Forelimb muscle (tissue), 1 donor: ENCODE measurements at regions not wholly inside any gene's neighbourhood (a gene's known extent, or its start where the extent isn't known, plus 50 kb on each side); places are given as distances from the start of the nearest gene placed in this dataset.
"Not testable (repeated sequence)": the region's sequence is repeated elsewhere in the genome, so short reads cannot be mapped to it uniquely, and the experiment has no call there.

ENCODE experiments used
- DNase-seq: peaks from one replicate; pipeline ENCODE4 v3.0.0-alpha.2; 2013; ENCODE audit warnings: low read depth

- DNase-seq: not testable (repeated sequence)
These were observed 68.7 kb downstream of the PRKAB2 start for GRCh38 chr1:147103416-147104155.

DNA sequence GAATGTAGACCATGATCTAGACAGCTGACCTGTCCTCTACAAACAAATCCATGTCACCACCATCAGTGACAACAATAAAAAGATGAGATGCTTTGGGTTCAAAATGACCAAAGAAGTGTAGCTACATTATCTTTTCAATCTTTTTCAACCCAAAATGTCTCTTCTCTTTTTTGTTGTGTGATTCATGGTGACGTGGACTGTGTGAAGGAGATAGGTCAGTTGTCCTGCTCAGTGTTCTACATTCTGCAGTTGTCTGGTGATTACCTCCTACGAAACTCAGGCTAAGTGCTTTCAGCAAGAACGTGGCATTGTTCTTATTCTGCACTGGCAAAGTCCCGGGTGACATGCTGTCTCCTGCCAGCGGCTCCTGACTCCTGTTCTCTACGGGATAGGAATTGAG is 73.1 kb downstream of the PRKAB2 start:
- no peak for DNase-seq

- DNase-seq: not testable (repeated sequence)
These were observed 73.8 kb downstream of the PRKAB2 start for GRCh38 chr1:147098338-147098973.

DNA sequence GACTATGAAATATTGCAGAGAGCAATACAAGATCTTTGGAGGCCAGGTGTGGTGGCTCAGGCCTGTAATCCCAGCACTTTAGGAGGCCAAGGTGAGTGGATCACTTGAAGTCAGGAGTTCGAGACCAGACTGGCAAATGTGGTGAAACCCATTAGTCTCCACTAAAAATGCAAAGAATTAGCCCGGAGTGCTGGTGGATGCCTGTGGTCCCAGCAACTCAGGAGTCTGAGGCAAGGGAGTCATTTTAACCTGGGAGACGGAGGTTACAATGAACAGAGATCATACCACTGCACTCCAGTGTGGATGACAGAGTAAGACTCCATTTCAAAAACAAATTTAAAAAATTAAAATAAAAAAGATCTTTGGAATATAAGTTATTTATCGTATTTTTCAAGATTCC is 76.6 kb downstream of the PRKAB2 start:
- DNase-seq: no peak

- no peak for DNase-seq
These were observed 80.5 kb downstream of the PRKAB2 start for GRCh38 chr1:147091801-147092200.

- DNase-seq: no peak
These were observed 82.8 kb downstream of the PRKAB2 start for GRCh38 chr1:147089457-147089856.

DNA sequence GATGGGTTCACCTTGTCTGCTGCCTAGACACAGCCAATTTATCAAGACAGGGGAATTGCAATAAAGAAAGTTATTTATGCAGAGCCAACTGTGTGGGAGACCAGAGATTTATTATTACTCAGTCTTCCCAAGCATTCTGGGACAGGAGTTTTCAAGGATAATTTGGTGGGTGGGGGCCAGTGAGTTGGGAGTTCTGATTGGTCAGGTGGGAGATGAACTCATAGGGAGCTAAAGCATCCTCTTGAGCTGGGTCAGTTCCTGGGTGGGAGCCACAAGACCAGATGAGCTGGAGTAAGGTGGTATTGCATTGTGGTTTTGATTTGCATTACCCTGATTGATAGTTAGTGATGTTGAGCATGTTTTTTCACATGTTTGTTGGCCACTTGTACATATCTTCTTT is 86.1 kb downstream of the PRKAB2 start:
- DNase-seq: no peak

DNA sequence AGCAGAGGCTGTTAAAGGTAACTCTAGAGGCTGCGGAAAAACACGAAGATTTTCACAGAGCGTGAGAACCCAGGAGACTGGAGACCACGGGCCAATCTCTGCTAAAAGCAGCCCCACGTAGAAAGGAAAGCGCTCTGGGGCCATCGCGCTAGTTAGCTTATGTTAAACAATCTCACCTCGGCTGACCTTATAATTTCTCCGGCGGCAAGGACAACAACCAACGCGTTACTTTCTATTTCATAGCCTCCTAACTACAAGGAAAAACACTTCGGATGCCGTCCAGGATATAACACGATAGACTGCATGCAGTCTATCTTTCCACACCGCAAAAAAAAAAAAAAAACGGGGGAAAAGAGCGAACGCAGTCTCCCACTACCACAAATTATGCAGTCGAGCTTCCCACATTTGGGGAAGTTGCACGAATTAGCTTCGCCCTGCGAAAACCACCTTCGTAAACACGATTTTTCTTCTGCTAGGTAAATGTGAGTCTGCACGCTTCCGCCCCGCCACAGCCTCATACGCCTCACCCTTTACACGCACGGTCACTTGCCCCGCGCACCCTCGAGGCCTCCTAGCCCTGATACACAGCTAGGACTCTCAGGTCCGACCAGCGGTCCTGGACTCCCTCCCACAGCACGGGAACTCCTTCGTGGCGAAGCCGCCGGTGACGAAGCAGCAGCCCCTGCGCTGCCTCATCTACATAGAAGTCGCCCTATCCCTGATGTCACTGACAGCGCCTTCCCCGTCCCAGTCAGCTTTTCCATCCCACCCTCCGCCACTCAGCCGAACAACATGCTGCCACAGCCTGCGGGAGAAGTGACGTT is 87.8 kb downstream of the PRKAB2 start:
- DNase-seq: peak; percentile 60

DNA sequence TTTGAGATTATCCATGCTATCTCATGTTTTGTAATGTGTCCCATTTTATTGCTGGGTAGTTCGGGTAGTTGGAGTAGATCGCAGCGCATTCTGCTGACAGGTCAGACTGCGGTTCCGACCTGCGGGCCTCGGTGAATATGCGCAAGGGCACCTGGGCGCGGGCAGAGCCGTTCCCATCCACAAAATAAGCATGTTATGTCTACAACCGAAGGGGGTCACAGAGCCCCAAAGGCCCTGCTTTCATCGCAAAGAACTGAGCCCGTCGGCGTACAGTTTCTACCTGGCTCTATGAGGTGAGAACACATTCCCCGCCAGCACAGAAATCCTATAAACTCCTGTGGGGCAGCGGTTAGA is 88.4 kb downstream of the PRKAB2 start:
- no peak for DNase-seq

DNA sequence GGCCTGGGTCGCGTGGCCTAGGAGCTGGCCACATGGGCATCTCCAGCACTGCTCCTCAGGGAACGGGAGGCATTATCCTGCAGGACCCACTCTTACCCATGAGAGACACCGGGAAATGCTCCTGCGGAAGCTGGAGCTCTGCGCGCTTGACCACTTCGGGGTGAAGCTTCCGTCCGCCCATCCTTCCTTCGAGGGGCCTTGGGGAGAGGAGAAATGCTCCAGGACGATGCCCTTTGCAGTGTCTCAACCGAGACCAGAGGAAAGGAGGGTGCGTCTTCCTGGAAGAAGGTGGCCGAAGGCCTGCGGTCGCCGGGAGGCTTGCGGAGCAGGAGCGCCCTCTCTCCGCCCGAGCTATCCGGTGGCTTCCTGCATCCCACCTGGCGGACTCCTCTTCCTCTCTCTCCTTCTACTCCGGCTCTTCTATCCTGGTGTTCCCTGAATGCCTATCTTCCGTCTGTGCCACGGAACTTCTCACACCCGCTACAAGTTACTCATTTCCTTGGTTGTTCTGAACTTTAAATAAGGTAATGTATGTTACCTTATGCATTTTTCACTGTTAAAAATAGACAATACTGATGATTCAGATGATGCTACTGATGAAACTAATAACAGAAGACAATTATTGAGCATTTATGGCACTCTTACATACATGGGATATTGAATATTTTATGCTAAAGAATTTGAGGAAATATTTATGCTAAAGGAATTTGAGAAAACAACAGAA is 91.4 kb downstream of the PRKAB2 start:
- DNase-seq: no peak

DNA sequence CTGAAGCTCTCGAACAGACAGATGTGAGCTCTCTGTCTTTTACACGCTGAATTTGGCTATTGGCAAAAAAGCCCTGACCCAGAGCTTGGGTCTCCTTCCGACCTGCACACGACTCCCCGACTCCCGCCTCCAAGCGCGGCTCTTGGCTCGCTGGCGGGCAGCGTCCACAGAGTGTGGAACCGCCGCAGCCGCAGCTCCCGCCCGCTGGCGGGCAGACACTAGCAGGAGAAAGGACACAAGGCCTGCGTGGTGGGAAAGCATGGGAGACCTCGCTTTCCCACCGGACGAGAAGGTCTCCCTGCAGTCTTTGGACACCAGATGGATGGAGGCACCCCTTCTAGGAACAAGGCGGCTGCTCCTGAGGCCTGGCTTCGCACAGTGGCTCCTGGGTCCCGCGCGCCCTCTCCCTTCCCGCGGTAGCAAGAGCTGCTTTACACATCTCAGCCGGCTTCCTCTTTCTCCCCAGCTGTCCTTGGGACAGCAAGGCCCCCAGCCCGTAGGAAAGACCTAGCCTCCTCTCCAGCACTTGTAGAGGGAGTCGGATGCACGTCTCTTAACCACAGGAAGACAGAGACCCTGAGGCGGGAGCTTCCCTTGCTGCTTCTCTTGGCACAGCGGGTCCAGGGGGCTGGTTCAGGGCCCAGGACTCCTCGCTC is 92.1 kb downstream of the PRKAB2 start:
- DNase-seq: no peak

GRCh38 chr1:147079400-147080005 is 92.8 kb downstream of the PRKAB2 start:
- no peak for DNase-seq

GRCh38 chr1:147078606-147079399 is 93.5 kb downstream of the PRKAB2 start:
- DNase-seq: no peak

GRCh38 chr1:147077936-147078605 is 94.2 kb downstream of the PRKAB2 start:
- no peak for DNase-seq

GRCh38 chr1:147077523-147077922 is 94.7 kb downstream of the PRKAB2 start:
- DNase-seq: no peak

DNA sequence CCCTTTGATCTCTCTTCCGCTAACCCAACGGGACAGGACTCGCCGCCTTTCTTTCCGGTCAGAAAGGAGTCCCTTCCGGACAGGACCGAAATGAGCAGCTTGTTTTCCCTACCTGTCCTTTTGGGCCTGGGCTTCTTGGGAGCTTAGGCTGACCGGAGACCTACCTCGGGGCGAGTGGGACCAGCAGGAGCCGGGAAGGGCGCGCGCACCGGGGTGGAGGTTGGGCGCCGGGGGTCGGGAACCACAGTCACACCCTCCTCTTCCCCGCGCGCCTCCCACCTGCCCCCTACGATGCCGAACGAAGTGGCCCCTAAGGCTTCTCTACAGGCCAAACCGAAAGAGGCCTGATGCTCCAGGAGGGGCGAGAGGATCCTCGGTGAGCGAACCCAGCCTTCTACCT is 95.2 kb downstream of the PRKAB2 start:
- DNase-seq: no peak

GRCh38 chr1:147076442-147076841 is 95.8 kb downstream of the PRKAB2 start:
- no peak for DNase-seq

- DNase-seq: no peak
These were observed 99.5 kb downstream of the PRKAB2 start for GRCh38 chr1:147072482-147073432.

GRCh38 chr1:147071142-147071541 is 101.1 kb downstream of the PRKAB2 start:
- no peak for DNase-seq
